ENCODE measurements at regions not wholly inside any gene's neighbourhood (a gene's known extent, or its start where the extent isn't known, plus 50 kb on each side); places are given as distances from the start of the nearest gene placed in this dataset.

- Histone ChIP-seq H3K36me3 (no peaks in the 10 kb centered on the region), H3K27ac (no peak overlapping the region), H3K4me3 (no peak overlapping the region), H3K27me3 (no peaks in the 10 kb centered on the region), H3K9me3 (no peaks in the 10 kb centered on the region), H3K4me1 (no peaks in the 10 kb centered on the region)
- no peak for TF ChIP-seq CTCF (IDR thresholded peaks at IDR 0.05)
- intact Hi-C loops (cut with DNase I; ENCODE audit: low total_unique reads), result no loop called here
- DNase-seq, result no peak
These were observed 642.4 kb upstream of the API5 start for GRCh38 chr11:42669248-42669976.

GRCh38 chr11:42674436-42674835 is 637.4 kb upstream of the API5 start:
- intact Hi-C loops (cut with DNase I; ENCODE audit: low total_unique reads), result no loop called here
- Histone ChIP-seq H3K27me3 (no peaks in the 10 kb centered on the region), H3K9me3 (no peaks in the 10 kb centered on the region), H3K4me3 (no peak overlapping the region), H3K27ac (no peak overlapping the region), H3K36me3 (no peaks in the 10 kb centered on the region), H3K4me1 (no peaks in the 10 kb centered on the region)
- no peak for TF ChIP-seq CTCF (IDR thresholded peaks at IDR 0.05)
- no peak for DNase-seq

- H3K4me3 ChIP-seq, result no peak overlapping the region
- no peak overlapping the region for H3K27ac ChIP-seq
- no peak for TF ChIP-seq CTCF (IDR thresholded peaks at IDR 0.05)
- no peak for DNase-seq
- H3K4me1 ChIP-seq, result no peaks in the 10 kb centered on the region
- H3K36me3 ChIP-seq, result no peaks in the 10 kb centered on the region
- intact Hi-C loops (cut with DNase I; ENCODE audit: low total_unique reads), result no loop called here
- H3K9me3 ChIP-seq, result no peaks in the 10 kb centered on the region
- no peaks in the 10 kb centered on the region for H3K27me3 ChIP-seq
These were observed 604.3 kb upstream of the API5 start for GRCh38 chr11:42707541-42707940.

GRCh38 chr11:42709216-42709615 is 602.6 kb upstream of the API5 start:
- Histone ChIP-seq H3K4me1 (no peaks in the 10 kb centered on the region), H3K4me3 (no peak overlapping the region), H3K27me3 (no peaks in the 10 kb centered on the region), H3K9me3 (no peaks in the 10 kb centered on the region), H3K36me3 (no peaks in the 10 kb centered on the region), H3K27ac (no peak overlapping the region)
- no peak for TF ChIP-seq CTCF (IDR thresholded peaks at IDR 0.05)
- no peak for DNase-seq
- intact Hi-C loops (cut with DNase I; ENCODE audit: low total_unique reads), result no loop called here

GRCh38 chr11:42713279-42713678 is 598.5 kb upstream of the API5 start:
- Histone ChIP-seq H3K27me3 (no peaks in the 10 kb centered on the region), H3K4me1 (no peaks in the 10 kb centered on the region), H3K9me3 (no peaks in the 10 kb centered on the region), H3K27ac (no peak overlapping the region), H3K4me3 (no peak overlapping the region), H3K36me3 (no peaks in the 10 kb centered on the region)
- intact Hi-C loops (cut with DNase I; ENCODE audit: low total_unique reads), result no loop called here
- TF ChIP-seq CTCF (IDR thresholded peaks at IDR 0.05), result no peak
- DNase-seq, result no peak

GRCh38 chr11:42713753-42714152 is 598.0 kb upstream of the API5 start:
- DNase-seq, result no peak
- TF ChIP-seq CTCF (IDR thresholded peaks at IDR 0.05), result no peak
- Histone ChIP-seq H3K9me3 (no peaks in the 10 kb centered on the region), H3K27me3 (no peaks in the 10 kb centered on the region), H3K36me3 (no peaks in the 10 kb centered on the region), H3K4me3 (no peak overlapping the region), H3K27ac (no peak overlapping the region), H3K4me1 (no peaks in the 10 kb centered on the region)
- intact Hi-C loops (cut with DNase I; ENCODE audit: low total_unique reads), result no loop called here

All from tibial artery (tissue), 4 donors.